H9 (cell line): ENCODE measurements at regions not wholly inside any gene's neighbourhood (a gene's known extent, or its start where the extent isn't known, plus 50 kb on each side); places are given as distances from the start of the nearest gene placed in this dataset.

ENCODE experiments used
- DNase-seq: peaks from one replicate; pipeline ENCODE4 v3.0.0-alpha.2; 2017
- H2AFZ ChIP-seq: one replicate; pipeline ENCODE4 v1.6.1; 2013; ENCODE audit warnings: mild to moderate bottlenecking, low read length, control low read depth, moderate library complexity
- H2AK5ac ChIP-seq: 2 replicates; pipeline ENCODE4 v1.6.1; 2013; ENCODE audit warnings: low read length, control low read depth, mixed read lengths; ENCODE audit not compliant: insufficient read length
- H2BK120ac ChIP-seq: one replicate; pipeline ENCODE4 v1.6.1; 2013; ENCODE audit warnings: low read depth, mild to moderate bottlenecking, low read length, control low read depth, inconsistent platforms; ENCODE audit not compliant: poor library complexity, severe bottlenecking
- H2BK12ac ChIP-seq: 2 replicates; pipeline ENCODE4 v1.6.1; 2013; ENCODE audit warnings: low read length, control low read depth, mixed read lengths, low read depth; ENCODE audit not compliant: insufficient read length
- H2BK15ac ChIP-seq: 2 replicates; pipeline ENCODE4 v1.6.1; 2013; ENCODE audit warnings: low read depth, low read length, control low read depth
- H2BK20ac ChIP-seq: one replicate; pipeline ENCODE4 v1.6.1; 2013; ENCODE audit warnings: low read depth, mild to moderate bottlenecking, low read length, control low read depth, inconsistent platforms; ENCODE audit not compliant: poor library complexity, severe bottlenecking
- H2BK5ac ChIP-seq: 2 replicates; pipeline ENCODE4 v1.6.1; 2013; ENCODE audit warnings: low read length, control low read depth, mixed read lengths; ENCODE audit not compliant: insufficient read length
- H3K14ac ChIP-seq: 2 replicates; pipeline ENCODE4 v1.6.1; 2013; ENCODE audit warnings: low read length, control low read depth; ENCODE audit not compliant: insufficient read depth
- H3K18ac ChIP-seq: 2 replicates; pipeline ENCODE4 v1.6.1; 2013; ENCODE audit warnings: low read depth, mild to moderate bottlenecking, mixed read lengths, low read length, control low read depth; ENCODE audit not compliant: insufficient read length
- H3K23ac ChIP-seq: 2 replicates; pipeline ENCODE4 v1.6.1; 2013; ENCODE audit warnings: low read length, control low read depth, mixed read lengths, low read depth; ENCODE audit not compliant: insufficient read length
- H3K23me2 ChIP-seq: 2 replicates; pipeline ENCODE4 v1.6.1; 2013; ENCODE audit warnings: low read depth, mild to moderate bottlenecking, mixed read lengths, low read length, control low read depth; ENCODE audit not compliant: insufficient read length, poor library complexity, severe bottlenecking
- H3K27ac ChIP-seq: 2 replicates; pipeline ENCODE4 v1.5.1; 2013; ENCODE audit warnings: low read length, control low read depth, mixed read lengths, low read depth; ENCODE audit not compliant: insufficient read length
- H3K27me3 ChIP-seq: 2 replicates; pipeline ENCODE4 v1.6.1; 2013; ENCODE audit warnings: low read length, control low read depth, inconsistent platforms; ENCODE audit not compliant: insufficient read depth
- H3K4ac ChIP-seq: 2 replicates; pipeline ENCODE4 v1.6.1; 2013; ENCODE audit warnings: low read depth, mild to moderate bottlenecking, control low read depth, inconsistent platforms, low read length, moderate library complexity
- H3K4me1 ChIP-seq: 2 replicates; pipeline ENCODE4 v1.6.1; 2013; ENCODE audit warnings: low read length, control low read depth, inconsistent platforms; ENCODE audit not compliant: insufficient read depth
- H3K4me2 ChIP-seq: 2 replicates; pipeline ENCODE4 v1.6.1; 2013; ENCODE audit warnings: low read length, control low read depth, mixed read lengths; ENCODE audit not compliant: insufficient read length, insufficient read depth
- H3K56ac ChIP-seq: 2 replicates; pipeline ENCODE4 v1.6.1; 2013; ENCODE audit warnings: low read depth, mild to moderate bottlenecking, mixed read lengths, low read length, control low read depth; ENCODE audit not compliant: insufficient read length
- H3K79me1 ChIP-seq: 2 replicates; pipeline ENCODE4 v1.6.1; 2013; ENCODE audit warnings: low read depth, mild to moderate bottlenecking, moderate library complexity, low read length, control low read depth, inconsistent platforms; ENCODE audit not compliant: insufficient read depth, poor library complexity, severe bottlenecking
- H3K79me2 ChIP-seq: 2 replicates; pipeline ENCODE4 v1.6.1; 2013; ENCODE audit warnings: low read length, control low read depth, inconsistent platforms; ENCODE audit not compliant: insufficient read depth
- H3K9ac ChIP-seq: 2 replicates; pipeline ENCODE4 v1.6.1; 2013; ENCODE audit warnings: low read length, control low read depth, mixed read lengths; ENCODE audit not compliant: insufficient read length; ENCODE audit errors: extremely low read depth
- H3K9me3 ChIP-seq: one replicate; pipeline ENCODE4 v1.6.1; 2013; ENCODE audit warnings: low read depth, low read length, inconsistent platforms; ENCODE audit not compliant: control insufficient read depth
- H3T11ph ChIP-seq: one replicate; pipeline ENCODE4 v1.6.1; 2013; ENCODE audit warnings: mild to moderate bottlenecking, low read length, control low read depth, inconsistent platforms
- H4K20me1 ChIP-seq: one replicate; pipeline ENCODE4 v1.6.1; 2013; ENCODE audit not compliant: control insufficient read depth, insufficient read length, insufficient read depth
- H4K5ac ChIP-seq: 2 replicates; pipeline ENCODE4 v1.6.1; 2013; ENCODE audit warnings: low read depth, mild to moderate bottlenecking, mixed read lengths, low read length, control low read depth; ENCODE audit not compliant: insufficient read length
- H4K8ac ChIP-seq: replicated peaks from 2 replicates; pipeline ENCODE4 v1.6.1; 2013; ENCODE audit warnings: low read length, control low read depth, mixed read lengths, low read depth; ENCODE audit not compliant: insufficient read length
- H4K91ac ChIP-seq: 2 replicates; pipeline ENCODE4 v1.6.1; 2013; ENCODE audit warnings: low read depth, mild to moderate bottlenecking, moderate library complexity, mixed read lengths, low read length, control low read depth; ENCODE audit not compliant: insufficient read length
- H3K27ac Mint-ChIP-seq, 3 experiments: 2 replicates in 2 of 3; 3 replicates in 1 of 3; pipeline ENCODE4 v1.8.0; 2020 to 2021; ENCODE audit warnings: mixed read lengths in 3 of 3, mild to moderate bottlenecking in 1 of 3, moderate library complexity in 1 of 3
- H3K27me3 Mint-ChIP-seq: 2 replicates; pipeline ENCODE4 v1.8.0; 2021; ENCODE audit warnings: low read depth, mild to moderate bottlenecking, moderate library complexity, mixed read lengths
- H3K36me3 Mint-ChIP-seq, 3 experiments: 2 replicates in 2 of 3; 3 replicates in 1 of 3; pipeline ENCODE4 v1.8.0; 2020 to 2021; ENCODE audit warnings: low read depth in 3 of 3, mixed read lengths in 3 of 3; ENCODE audit not compliant: insufficient read depth in 1 of 3
- H3K4me1 Mint-ChIP-seq, 2 experiments: 2 replicates each; pipeline ENCODE4 v1.8.0; 2020; ENCODE audit warnings: mixed read lengths in 2 of 2
- H3K4me3 Mint-ChIP-seq, 2 experiments: 2 replicates in 1 of 2; 3 replicates in 1 of 2; pipeline ENCODE4 v1.8.0; 2020 to 2021; ENCODE audit warnings: mild to moderate bottlenecking in 2 of 2, mixed read lengths in 2 of 2, moderate library complexity in 1 of 2
- H3K9me3 Mint-ChIP-seq, 2 experiments: 2 replicates in 1 of 2; 3 replicates in 1 of 2; pipeline ENCODE4 v1.8.0; 2020; ENCODE audit warnings: mild to moderate bottlenecking in 2 of 2, mixed read lengths in 2 of 2, moderate library complexity in 1 of 2
- CTCF ChIP-seq: fragments of 200-600 bp; sonication (generic); conservative IDR thresholded peaks from 3 replicates; pipeline ENCODE4 v1.8.0; 2021; ENCODE audit warnings: antibody characterized with exemption, mild to moderate bottlenecking
- WGBS: extraction: QIAGEN DNeasy Blood & Tissue Kit; methylation state at CpG from one replicate; pipeline ENCODE4 v1.1.7; 2013; ENCODE audit warnings: missing lambda C conversion rate, low lambda C conversion rate, mixed read lengths; ENCODE audit not compliant: insufficient read length; ENCODE audit errors: extremely low coverage; 5-methylcytosine and 5-hydroxymethylcytosine counted together

GRCh38 chr2:228728961-228729360 is 542.1 kb downstream of the PID1 start:
- Histone ChIP-seq H2BK120ac (no peak overlapping the region), H3K23me2 (no peaks in the 10 kb centered on the region), H3K4me2 (no peak overlapping the region), H3K27me3 (no peaks in the 10 kb centered on the region), H3K4me1 (no peaks in the 10 kb centered on the region), H2AFZ (no peak overlapping the region), H3K9ac (no peak overlapping the region), H4K5ac (no peak overlapping the region), H3T11ph (no peak overlapping the region), H2BK15ac (no peak overlapping the region), H3K56ac (no peak overlapping the region), H3K23ac (no peak overlapping the region), H2BK5ac (no peak overlapping the region), H3K79me2 (no peaks in the 10 kb centered on the region), H3K18ac (no peak overlapping the region), H3K27ac (no peak overlapping the region), H2AK5ac (no peak overlapping the region), H4K20me1 (no peaks in the 10 kb centered on the region), H4K8ac (no peak overlapping the region), H3K4ac (no peak overlapping the region), H3K79me1 (no peaks in the 10 kb centered on the region), H3K9me3 (no peaks in the 10 kb centered on the region), H2BK20ac (no peak overlapping the region), H2BK12ac (no peak overlapping the region), H3K14ac (no peak overlapping the region), H4K91ac (no peak overlapping the region)
- DNase-seq: no peak
- TF ChIP-seq CTCF: no peak
- H3K27me3 Mint-ChIP-seq: no peaks in the 10 kb centered on the region
- H3K36me3 Mint-ChIP-seq: no peaks in the 10 kb centered on the region
- H3K9me3 Mint-ChIP-seq: no peaks in the 10 kb centered on the region; a peak in 1 of 5 replicates
- H3K4me3 Mint-ChIP-seq: no peak overlapping the region
- WGBS: no CpG with 5 or more reads among the region's 5 CpGs
- no peak overlapping the region; a peak in 1 of 7 replicates for H3K27ac Mint-ChIP-seq
- H3K4me1 Mint-ChIP-seq: 0 out of 4 replicates have a peak, but pooled peaks cover 0 to 2% of the 10 kb centered on the region in 2 experiments
